ENCODE measurements at regions not wholly inside any gene's neighbourhood (a gene's known extent, or its start where the extent isn't known, plus 50 kb on each side); places are given as distances from the start of the nearest gene placed in this dataset.

GRCh38 chr18:41714872-41715271 is 240.2 kb upstream of the PIK3C3 start:
- Histone ChIP-seq H3K4me1 (ENCODE audit: control insufficient read depth, insufficient read depth, low read length) (no peaks in the 10 kb centered on the region), H3K9me3 (ENCODE audit: control insufficient read depth, insufficient read depth, low read length) (peaks cover 4% of the 10 kb centered on the region), H3K27ac (ENCODE audit: low read length) (no peak overlapping the region), H3K4me3 (ENCODE audit: low read length) (no peak overlapping the region), H3K27me3 (ENCODE audit: control insufficient read depth, insufficient read depth, low read length) (no peaks in the 10 kb centered on the region), H3K36me3 (ENCODE audit: control insufficient read depth, insufficient read depth, low read length) (no peaks in the 10 kb centered on the region)
- Mint-ChIP-seq H3K9me3 (peaks cover 11 to 13% of the 10 kb centered on the region in 2 donors), H3K4me3 (no peak overlapping the region), H3K36me3 (no peaks in the 10 kb centered on the region), H3K4me1 (no peaks in the 10 kb centered on the region), H3K27me3 (ENCODE audit: low read depth in 2 of 2) (no peaks in the 10 kb centered on the region), H3K27ac (no peak overlapping the region)
- no peak for TF ChIP-seq CTCF (IDR thresholded peaks at IDR 0.05)
- intact Hi-C loops (cut with micrococcal nuclease) = no loop called here
- DNase-seq (no peak), ATAC-seq (no peak)

GRCh38 chr18:41713969-41714825 is 240.8 kb upstream of the PIK3C3 start:
- DNase-seq (no peak), ATAC-seq (no peak)
- H3K9me3 Mint-ChIP-seq = peaks cover 9 to 13% of the 10 kb centered on the region in 2 donors
- no peaks in the 10 kb centered on the region for H3K36me3 ChIP-seq (ENCODE audit: control insufficient read depth, insufficient read depth, low read length)
- no peaks in the 10 kb centered on the region for H3K27me3 ChIP-seq (ENCODE audit: control insufficient read depth, insufficient read depth, low read length)
- H3K4me1 ChIP-seq (ENCODE audit: control insufficient read depth, insufficient read depth, low read length) = no peaks in the 10 kb centered on the region
- intact Hi-C loops (cut with micrococcal nuclease) = no loop called here
- peaks cover 4% of the 10 kb centered on the region for H3K9me3 ChIP-seq (ENCODE audit: control insufficient read depth, insufficient read depth, low read length)
- H3K27me3 Mint-ChIP-seq (ENCODE audit: low read depth in 2 of 2) = no peaks in the 10 kb centered on the region
- H3K27ac ChIP-seq (ENCODE audit: low read length) = no peak overlapping the region
- no peak for TF ChIP-seq CTCF (IDR thresholded peaks at IDR 0.05)
- H3K4me1 Mint-ChIP-seq = no peaks in the 10 kb centered on the region
- H3K4me3 Mint-ChIP-seq = no peak overlapping the region
- no peak overlapping the region for H3K4me3 ChIP-seq (ENCODE audit: low read length)
- 97% methylated on average over 2 of the region's 3 CpGs for WGBS (ENCODE audit: insufficient coverage)
- H3K27ac Mint-ChIP-seq = no peak overlapping the region
- no peaks in the 10 kb centered on the region for H3K36me3 Mint-ChIP-seq

GRCh38 chr18:41706301-41706700 is 248.7 kb upstream of the PIK3C3 start:
- WGBS (ENCODE audit: insufficient coverage) = 74% methylated on average over 3 of the region's 3 CpGs
- H3K9me3 Mint-ChIP-seq = peaks cover 10 to 12% of the 10 kb centered on the region in 2 donors

More at GRCh38 chr18:41706301-41706700, 248.7 kb upstream of the PIK3C3 start:
- no peak overlapping the region for H3K4me3 Mint-ChIP-seq
- no peaks in the 10 kb centered on the region for H3K27me3 Mint-ChIP-seq (ENCODE audit: low read depth in 2 of 2)
- TF ChIP-seq CTCF (IDR thresholded peaks at IDR 0.05) = no peak
- Histone ChIP-seq H3K9me3 (ENCODE audit: control insufficient read depth, insufficient read depth, low read length) (peaks cover 5% of the 10 kb centered on the region), H3K27ac (ENCODE audit: low read length) (no peak overlapping the region), H3K4me3 (ENCODE audit: low read length) (no peak overlapping the region), H3K27me3 (ENCODE audit: control insufficient read depth, insufficient read depth, low read length) (no peaks in the 10 kb centered on the region), H3K36me3 (ENCODE audit: control insufficient read depth, insufficient read depth, low read length) (no peaks in the 10 kb centered on the region), H3K4me1 (ENCODE audit: control insufficient read depth, insufficient read depth, low read length) (no peaks in the 10 kb centered on the region)
- intact Hi-C loops (cut with micrococcal nuclease) = no loop called here
- H3K4me1 Mint-ChIP-seq = no peaks in the 10 kb centered on the region
- ATAC-seq (no peak), DNase-seq (no peak)
- H3K36me3 Mint-ChIP-seq = no peaks in the 10 kb centered on the region
- H3K27ac Mint-ChIP-seq = no peak overlapping the region
